SK-N-MC (cell line): ENCODE measurements at regions not wholly inside any gene's neighbourhood (a gene's known extent, or its start where the extent isn't known, plus 50 kb on each side); places are given as distances from the start of the nearest gene placed in this dataset.

Source experiments
- EZH2 ChIP-seq: fragments of 200-600 bp; sonication (generic); IDR thresholded peaks from one replicate; pipeline ENCODE4 v1.6.1; 2017; ENCODE audit warnings: antibody characterized with exemption
- POLR2AphosphoS5 ChIP-seq: IDR thresholded peaks from 2 replicates; pipeline ENCODE4 v1.6.1; 2012; ENCODE audit warnings: mild to moderate bottlenecking, low read depth, low read length, borderline replicate concordance

DNA sequence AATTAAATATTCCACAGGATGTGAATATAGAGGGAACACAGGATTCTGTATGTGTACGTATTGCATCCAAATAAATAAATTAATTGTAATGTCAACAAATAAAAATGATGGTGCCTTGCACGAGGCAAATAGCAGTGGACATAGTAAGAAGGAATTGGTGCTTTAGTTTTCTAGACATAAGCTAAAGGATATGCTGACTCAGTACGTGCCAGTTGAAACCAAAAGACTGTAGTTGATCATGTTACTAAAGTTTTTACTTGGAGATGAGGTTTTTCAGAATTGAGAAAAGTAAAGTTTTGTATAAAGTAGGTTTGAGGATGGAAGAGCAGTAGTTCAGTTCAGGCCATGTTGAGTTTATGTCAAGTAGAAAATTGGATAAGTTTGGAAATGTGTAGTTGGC lies 807.2 kb downstream of the SLC16A7 start:
- TF ChIP-seq EZH2 (no peak), POLR2AphosphoS5 (no peak)
